DMS114 treated with DMSO at 0.1 percent for 48 hours (cell line): ENCODE measurements at regions not wholly inside any gene's neighbourhood (a gene's known extent, or its start where the extent isn't known, plus 50 kb on each side); places are given as distances from the start of the nearest gene placed in this dataset.
"Not testable (repeated sequence)": the region's sequence is repeated elsewhere in the genome, so short reads cannot be mapped to it uniquely, and the experiment has no call there.

Experiments
- DNase-seq: peaks from one replicate; lab custom pipeline; 2025; ENCODE audit not compliant: unreplicated experiment; lab: John Stamatoyannopoulos, UW

DNA sequence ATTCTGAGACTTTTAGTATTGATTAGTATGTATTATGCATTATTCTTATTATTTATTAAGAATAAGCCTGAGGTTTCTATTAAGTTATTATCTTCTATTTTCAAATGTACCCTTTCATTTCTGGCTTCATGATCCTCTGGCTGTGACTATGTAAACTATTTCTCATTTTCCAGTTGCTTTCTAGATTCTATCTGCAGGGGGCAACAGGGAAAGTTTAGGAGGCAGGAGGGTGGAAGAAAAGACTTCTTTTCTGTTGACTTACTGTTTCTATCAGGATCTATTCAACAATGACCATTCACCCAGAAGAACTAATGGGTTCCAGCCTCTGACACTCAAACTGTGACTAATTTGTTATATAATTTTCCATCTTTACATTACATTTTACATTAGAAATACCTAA is 653.4 kb upstream of the FSHR start:
- no peak for DNase-seq

DNA sequence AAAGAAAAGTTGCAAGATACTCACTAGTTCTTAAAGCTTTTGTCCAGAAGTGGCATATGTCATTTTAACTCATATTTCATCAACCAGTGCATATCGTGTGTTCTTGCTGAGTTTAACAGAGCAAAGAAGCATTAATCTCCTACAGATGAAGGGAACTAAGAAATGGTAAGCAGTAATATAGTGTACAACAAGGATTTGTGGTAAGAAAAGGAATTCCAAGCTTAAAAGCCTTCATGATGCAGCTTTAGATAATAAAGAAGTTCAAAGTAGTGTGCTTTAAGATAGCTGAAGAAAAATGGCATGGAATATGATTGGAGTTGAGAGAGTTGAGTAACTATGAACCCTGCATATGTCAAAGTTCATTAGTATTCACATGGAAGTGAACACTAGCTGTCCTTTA is 649.8 kb upstream of the FSHR start:
- no peak for DNase-seq

DNA sequence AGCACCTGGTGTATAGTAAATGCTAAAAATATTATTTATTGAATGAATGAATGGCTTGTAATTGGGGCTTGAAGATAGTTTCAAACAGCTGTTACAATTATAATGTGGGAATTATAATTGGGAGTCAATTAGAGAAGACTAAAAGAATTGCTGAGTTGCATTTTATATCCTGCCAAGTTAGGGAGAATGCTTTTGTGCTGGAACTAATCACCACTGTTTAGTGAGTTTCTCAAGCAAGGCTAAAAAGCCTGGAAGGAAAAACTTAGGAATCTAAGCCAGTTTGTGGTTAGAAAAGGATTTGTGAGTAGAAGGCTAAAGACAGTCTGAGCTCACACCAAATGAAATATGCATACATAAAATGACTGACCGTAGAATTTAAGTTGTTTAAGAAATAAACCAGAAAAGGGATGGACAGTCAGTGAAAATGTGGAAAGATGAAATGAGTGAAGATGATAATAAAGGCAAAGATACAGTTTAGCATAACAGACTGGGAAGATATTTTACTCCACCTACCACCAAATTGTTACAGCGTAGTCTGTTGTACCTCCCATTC is 647.7 kb upstream of the FSHR start:
- DNase-seq = no peak

DNA sequence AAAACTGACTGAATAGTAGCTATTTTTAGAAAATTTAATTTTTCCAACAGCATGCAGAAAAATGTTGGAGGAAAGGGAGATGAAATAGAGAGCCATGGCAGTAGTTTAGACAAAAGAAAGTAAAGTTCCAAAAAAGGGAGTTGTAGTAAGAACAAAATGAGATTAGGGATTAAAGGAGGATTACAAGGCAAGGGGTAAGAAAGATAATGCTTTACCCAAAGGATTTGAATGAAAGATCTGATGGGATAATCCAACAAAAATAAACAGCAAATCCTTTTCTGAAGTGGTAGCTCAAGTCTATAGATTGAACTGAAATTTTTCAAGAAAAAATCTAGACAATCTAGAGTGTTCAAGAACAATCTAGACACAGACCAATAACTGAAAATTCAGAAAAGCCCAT is 644.3 kb upstream of the FSHR start:
- DNase-seq = no peak

GRCh38 chr2:49796266-49796665 is 642.0 kb upstream of the FSHR start:
- DNase-seq = no peak

- DNase-seq = no peak
Measured at GRCh38 chr2:49794396-49794795, 640.1 kb upstream of the FSHR start.

- no peak for DNase-seq
Measured at GRCh38 chr2:49788300-49788699, 634.0 kb upstream of the FSHR start.

- DNase-seq = no peak
Measured at GRCh38 chr2:49780949-49781348, 626.6 kb upstream of the FSHR start.

- DNase-seq = no peak
Measured at GRCh38 chr2:49772299-49772970, 618.1 kb upstream of the FSHR start.

- DNase-seq = no peak
Measured at GRCh38 chr2:49770919-49771318, 616.6 kb upstream of the FSHR start.

DNA sequence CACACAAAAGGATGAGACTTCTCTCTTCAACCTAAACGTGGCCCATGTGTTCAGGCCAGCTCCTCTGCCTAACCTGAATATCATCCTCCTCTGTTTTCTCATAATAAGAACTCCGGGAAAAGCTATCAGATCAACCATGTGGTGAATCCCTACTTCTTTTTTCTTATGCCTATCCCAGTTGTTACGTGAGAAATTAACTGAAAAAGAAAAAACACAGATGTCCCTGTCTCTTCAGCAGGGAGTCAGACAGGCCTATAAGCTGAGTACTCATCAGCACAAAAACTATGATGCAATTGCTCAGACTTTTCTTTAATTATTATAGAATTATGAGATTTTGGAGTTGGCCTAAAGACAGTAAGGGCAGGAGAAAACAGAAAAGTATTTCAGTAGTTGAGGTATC is 613.0 kb upstream of the FSHR start:
- no peak for DNase-seq

- DNase-seq = no peak
Measured at GRCh38 chr2:49755777-49756176, 601.5 kb upstream of the FSHR start.

- DNase-seq = no peak
Measured at GRCh38 chr2:49754381-49754780, 600.1 kb upstream of the FSHR start.

DNA sequence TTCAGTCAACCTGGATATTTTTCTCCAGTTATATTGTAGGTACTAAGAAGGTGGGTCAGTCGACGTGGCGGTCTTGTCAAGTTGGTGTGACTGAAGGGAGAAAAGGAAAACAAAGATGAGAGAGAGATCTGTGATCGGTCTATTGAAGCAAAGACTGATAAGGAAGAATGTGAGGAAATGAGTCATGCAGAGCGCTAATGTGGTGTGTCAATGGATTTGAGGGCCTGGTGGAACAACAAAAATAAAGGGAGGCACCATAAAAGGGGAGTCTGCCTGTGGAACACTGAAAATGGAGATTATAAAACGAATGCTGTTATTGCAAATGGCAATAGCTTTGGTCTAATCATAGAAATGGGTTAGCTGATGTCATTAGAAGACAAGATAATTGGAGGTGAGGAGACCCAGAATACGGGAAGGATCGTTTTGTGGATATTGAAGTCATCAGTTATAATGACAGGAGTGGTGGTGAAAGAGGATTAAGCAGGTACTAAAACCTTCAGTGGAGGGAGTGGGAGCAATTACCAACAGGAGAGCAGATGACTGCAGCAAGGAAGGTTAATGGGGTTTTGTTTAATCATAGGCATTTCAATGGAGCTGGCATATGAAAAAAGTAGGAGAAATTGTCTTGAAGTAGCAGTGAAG is 599.1 kb upstream of the FSHR start:
- no peak for DNase-seq

DNA sequence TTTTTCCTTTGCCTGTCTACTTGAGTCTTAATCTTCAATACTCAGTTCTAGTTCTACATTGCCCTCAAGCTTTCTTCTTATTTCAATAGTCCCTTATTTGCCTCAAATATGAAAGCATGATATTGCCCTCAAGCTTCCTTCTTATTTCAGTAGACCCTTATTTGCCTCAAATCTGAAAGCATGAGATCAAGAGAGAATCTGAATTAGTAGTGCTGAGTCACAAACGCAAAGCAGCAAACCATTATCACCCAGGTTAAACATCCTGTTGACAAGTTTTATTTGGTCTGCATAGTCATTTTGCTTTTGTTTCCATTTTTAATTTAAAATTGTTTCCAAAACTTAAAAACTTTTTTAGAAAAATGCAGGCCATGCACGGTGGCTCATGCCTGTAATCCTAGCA is 583.3 kb upstream of the FSHR start:
- DNase-seq = no peak

DNA sequence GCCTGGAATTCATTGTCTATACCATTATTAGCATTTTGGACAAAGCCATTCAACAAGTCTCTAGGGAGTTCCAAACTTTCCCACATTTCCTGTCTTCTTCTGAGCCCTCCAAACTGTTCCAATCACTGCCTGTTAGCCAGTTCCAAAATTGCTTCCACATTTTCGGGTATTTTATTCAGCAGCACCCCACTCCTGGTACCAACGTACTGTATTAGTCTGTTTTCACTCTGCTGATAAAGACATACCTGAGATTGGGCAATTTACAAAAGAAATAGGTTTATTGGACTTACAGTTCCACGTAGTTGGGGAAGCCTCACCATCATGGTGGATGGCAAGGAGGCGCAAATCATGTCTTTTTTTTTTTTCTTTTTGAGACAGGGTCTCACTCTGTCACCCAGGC is 578.6 kb upstream of the FSHR start:
- not testable (repeated sequence) for DNase-seq

GRCh38 chr2:49719241-49719640 is 564.9 kb upstream of the FSHR start:
- no peak for DNase-seq

DNA sequence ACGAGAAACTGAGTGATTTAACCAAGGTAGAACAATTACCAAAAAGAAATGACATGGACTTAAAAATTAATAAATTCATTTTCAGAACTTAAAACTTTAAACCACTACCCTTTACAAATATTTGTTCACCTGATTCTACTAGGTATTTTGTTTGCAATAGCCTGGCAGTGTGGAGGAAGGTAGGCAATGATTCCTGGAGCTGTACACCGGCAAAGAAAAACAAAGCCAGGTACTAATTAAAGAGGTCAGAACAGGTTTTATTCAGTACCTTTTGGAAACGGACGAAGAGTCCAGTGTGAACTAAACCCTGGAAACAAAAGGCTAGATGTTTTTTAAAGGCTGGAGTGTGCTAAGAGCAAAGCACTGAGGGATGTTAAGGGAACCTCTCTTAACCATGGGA is 561.3 kb upstream of the FSHR start:
- DNase-seq = no peak

- DNase-seq = no peak
Measured at GRCh38 chr2:49714454-49714853, 560.1 kb upstream of the FSHR start.

DNA sequence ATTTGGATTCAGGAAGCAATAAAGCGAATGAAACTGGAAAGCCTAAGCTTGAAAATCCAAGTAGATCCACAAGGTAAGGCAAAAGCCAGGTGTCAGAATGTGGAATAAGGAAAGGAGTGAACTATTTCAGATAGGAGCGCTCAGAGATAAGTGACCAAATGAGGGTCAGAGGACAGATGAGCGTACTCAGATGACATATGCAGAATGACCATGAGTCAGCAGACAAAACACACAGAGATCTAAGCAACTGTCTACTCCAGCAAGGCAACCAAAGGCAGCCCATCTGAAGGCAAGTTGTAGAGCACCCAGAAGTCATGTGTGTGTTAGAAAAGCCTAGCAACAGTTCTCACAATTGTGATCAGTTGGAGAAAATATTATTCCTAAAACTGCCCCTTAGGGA is 548.4 kb upstream of the FSHR start:
- no peak for DNase-seq

DNA sequence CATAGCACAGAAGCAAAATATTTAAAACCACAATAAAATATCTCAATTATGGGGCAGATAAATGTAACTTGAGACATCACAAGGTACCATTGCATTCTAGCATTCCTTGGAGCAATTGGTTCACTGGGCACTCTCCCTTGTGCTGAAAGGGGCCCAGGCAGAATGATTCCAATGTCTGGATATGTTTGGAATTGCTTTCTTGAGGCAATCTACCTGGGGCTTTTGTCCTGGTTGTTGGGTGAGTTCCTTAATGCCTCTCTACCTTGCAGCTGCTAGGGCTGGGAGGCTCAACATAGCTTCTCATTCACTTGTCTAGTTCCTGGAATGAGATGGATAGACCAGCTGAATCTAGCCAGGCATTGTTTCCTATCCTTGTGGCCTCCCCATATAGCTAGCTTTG is 539.6 kb upstream of the FSHR start:
- no peak for DNase-seq

DNA sequence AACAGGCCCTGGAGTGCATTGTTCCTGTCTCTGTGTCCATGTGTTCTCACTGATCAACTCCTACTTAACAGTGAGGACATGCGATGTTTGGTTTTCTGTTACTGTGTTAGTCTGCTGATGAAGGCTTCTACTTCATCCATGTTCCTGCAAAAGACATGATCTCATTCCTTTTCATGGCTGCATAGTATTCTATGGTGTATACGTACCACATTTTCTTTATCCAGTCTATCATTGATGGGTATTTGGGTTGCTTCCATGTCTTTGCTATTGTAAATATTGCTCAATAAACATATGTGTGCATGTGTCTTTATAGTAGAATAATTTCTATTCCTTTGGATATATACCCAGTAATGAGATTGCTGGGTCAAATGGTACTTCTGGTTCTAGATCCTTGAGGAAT is 537.7 kb upstream of the FSHR start:
- DNase-seq = not testable (repeated sequence)

GRCh38 chr2:49687918-49688317 is 533.6 kb upstream of the FSHR start:
- peak; percentile 14 for DNase-seq
